ENCODE measurements at regions not wholly inside any gene's neighbourhood (a gene's known extent, or its start where the extent isn't known, plus 50 kb on each side); places are given as distances from the start of the nearest gene placed in this dataset.

GRCh38 chr7:123355576-123356190 is 155.9 kb upstream of the SLC13A1 start:
- Histone ChIP-seq H3K4me2 (peak overlapping the region in 6 of 11 experiments; percentile 5 to 44 (median 15); a peak in 9 of 22 replicates), H3K9me3 (replicated peaks in 1 of 11) (no peaks in the 10 kb centered on the region), H3K27ac (no peak overlapping the region), H3K4me1 (peaks cover 0 to 6% (median 2%) of the 10 kb centered on the region in 10 experiments; a peak in 4 of 20 replicates), H3K27me3 (no peaks in the 10 kb centered on the region), H3K9ac (no peak overlapping the region), H3K36me3 (no peaks in the 10 kb centered on the region), H3K4me3 (no peak overlapping the region), H4K20me1 (no peaks in the 10 kb centered on the region)
- TF ChIP-seq Cebpa-rat (IDR thresholded peaks at IDR 0.05) = no peak

- Histone ChIP-seq H3K36me3 (no peaks in the 10 kb centered on the region), H3K4me1 (peaks cover 0 to 6% (median 2%) of the 10 kb centered on the region in 10 experiments; a peak in 4 of 20 replicates), H3K4me2 (no peak overlapping the region), H3K9me3 (replicated peaks in 1 of 11) (no peaks in the 10 kb centered on the region), H4K20me1 (no peaks in the 10 kb centered on the region), H3K27ac (no peak overlapping the region), H3K9ac (no peak overlapping the region), H3K4me3 (no peak overlapping the region), H3K27me3 (no peaks in the 10 kb centered on the region)
- TF ChIP-seq Cebpa-rat (IDR thresholded peaks at IDR 0.05) = no peak
Observed at GRCh38 chr7:123352973-123353372, 153.2 kb upstream of the SLC13A1 start.

GRCh38 chr7:123351516-123352505 is 152.0 kb upstream of the SLC13A1 start:
- Histone ChIP-seq H3K9ac (no peak overlapping the region), H3K4me3 (no peak overlapping the region), H3K27me3 (no peaks in the 10 kb centered on the region), H4K20me1 (no peaks in the 10 kb centered on the region), H3K4me2 (no peak overlapping the region), H3K9me3 (replicated peaks in 1 of 11) (no peaks in the 10 kb centered on the region), H3K4me1 (peaks cover 0 to 6% (median 2%) of the 10 kb centered on the region in 10 experiments; a peak in 4 of 20 replicates), H3K36me3 (no peaks in the 10 kb centered on the region), H3K27ac (no peak overlapping the region)
- TF ChIP-seq Cebpa-rat (IDR thresholded peaks at IDR 0.05) = no peak

GRCh38 chr7:123351027-123351426 is 151.3 kb upstream of the SLC13A1 start:
- no peak overlapping the region for H3K27ac ChIP-seq
- no peaks in the 10 kb centered on the region for H3K9me3 ChIP-seq (replicated peaks in 1 of 11)
- no peaks in the 10 kb centered on the region for H3K27me3 ChIP-seq
- no peak for TF ChIP-seq Cebpa-rat (IDR thresholded peaks at IDR 0.05)
- no peak overlapping the region for H3K9ac ChIP-seq
- H3K36me3 ChIP-seq = no peaks in the 10 kb centered on the region
- no peak overlapping the region for H3K4me3 ChIP-seq
- H4K20me1 ChIP-seq = no peaks in the 10 kb centered on the region
- peaks cover 0 to 6% (median 2%) of the 10 kb centered on the region in 10 experiments; a peak in 4 of 20 replicates for H3K4me1 ChIP-seq
- no peak overlapping the region for H3K4me2 ChIP-seq

- no peaks in the 10 kb centered on the region for H4K20me1 ChIP-seq
- no peaks in the 10 kb centered on the region for H3K4me1 ChIP-seq
- H3K27me3 ChIP-seq = no peaks in the 10 kb centered on the region
- no peak overlapping the region for H3K4me3 ChIP-seq
- H3K36me3 ChIP-seq = no peaks in the 10 kb centered on the region
- no peak overlapping the region for H3K4me2 ChIP-seq
- H3K9ac ChIP-seq = no peak overlapping the region
- TF ChIP-seq Cebpa-rat (IDR thresholded peaks at IDR 0.05) = no peak
- H3K9me3 ChIP-seq (replicated peaks in 1 of 11) = no peaks in the 10 kb centered on the region
- H3K27ac ChIP-seq = no peak overlapping the region
Observed at GRCh38 chr7:123348690-123349089, 148.9 kb upstream of the SLC13A1 start.

GRCh38 chr7:123346766-123347165 is 147.0 kb upstream of the SLC13A1 start:
- Histone ChIP-seq H3K4me3 (no peak overlapping the region), H3K27me3 (no peaks in the 10 kb centered on the region), H4K20me1 (no peaks in the 10 kb centered on the region), H3K36me3 (no peaks in the 10 kb centered on the region), H3K4me1 (no peaks in the 10 kb centered on the region), H3K4me2 (no peak overlapping the region), H3K9ac (no peak overlapping the region), H3K27ac (no peak overlapping the region), H3K9me3 (replicated peaks in 1 of 11) (no peaks in the 10 kb centered on the region)
- TF ChIP-seq Cebpa-rat (IDR thresholded peaks at IDR 0.05) = no peak

- Histone ChIP-seq H3K9ac (no peak overlapping the region), H3K27me3 (no peaks in the 10 kb centered on the region; a peak in 1 of 22 replicates), H3K9me3 (replicated peaks in 1 of 11) (no peaks in the 10 kb centered on the region), H3K4me1 (no peaks in the 10 kb centered on the region), H3K36me3 (no peaks in the 10 kb centered on the region), H3K4me2 (no peak overlapping the region), H4K20me1 (no peaks in the 10 kb centered on the region), H3K4me3 (no peak overlapping the region), H3K27ac (no peak overlapping the region)
- TF ChIP-seq Cebpa-rat (IDR thresholded peaks at IDR 0.05) = no peak
Observed at GRCh38 chr7:123343611-123344010, 143.8 kb upstream of the SLC13A1 start.

- Histone ChIP-seq H3K4me1 (no peaks in the 10 kb centered on the region), H3K27me3 (no peaks in the 10 kb centered on the region; a peak in 1 of 22 replicates), H3K9ac (no peak overlapping the region), H4K20me1 (no peaks in the 10 kb centered on the region), H3K27ac (no peak overlapping the region), H3K4me3 (no peak overlapping the region), H3K9me3 (replicated peaks in 1 of 11) (no peaks in the 10 kb centered on the region), H3K4me2 (no peak overlapping the region), H3K36me3 (no peaks in the 10 kb centered on the region)
- no peak for TF ChIP-seq Cebpa-rat (IDR thresholded peaks at IDR 0.05)
Observed at GRCh38 chr7:123341102-123341501, 141.3 kb upstream of the SLC13A1 start.

GRCh38 chr7:123338688-123339087 is 138.9 kb upstream of the SLC13A1 start:
- TF ChIP-seq Cebpa-rat (IDR thresholded peaks at IDR 0.05) = no peak
- Histone ChIP-seq H3K4me1 (no peaks in the 10 kb centered on the region), H3K9me3 (replicated peaks in 1 of 11) (no peaks in the 10 kb centered on the region), H3K4me2 (no peak overlapping the region), H3K36me3 (no peaks in the 10 kb centered on the region), H4K20me1 (no peaks in the 10 kb centered on the region), H3K27me3 (no peaks in the 10 kb centered on the region; a peak in 1 of 22 replicates), H3K27ac (no peak overlapping the region), H3K4me3 (no peak overlapping the region), H3K9ac (no peak overlapping the region)
